NCI-H1694 (cell line): ENCODE measurements at regions not wholly inside any gene's neighbourhood (a gene's known extent, or its start where the extent isn't known, plus 50 kb on each side); places are given as distances from the start of the nearest gene placed in this dataset.
"Not testable (repeated sequence)": the region's sequence is repeated elsewhere in the genome, so short reads cannot be mapped to it uniquely, and the experiment has no call there.

Experiments used
- DNase-seq: peaks from one replicate; lab custom pipeline; 2025; lab: John Stamatoyannopoulos, UW

GRCh38 chr16:5761592-5761991, 664.0 kb upstream of the EEF2KMT start:
- no peak for DNase-seq

GRCh38 chr16:5758281-5758680, 660.7 kb upstream of the EEF2KMT start:
- DNase-seq, result no peak

GRCh38 chr16:5756969-5757368, 659.4 kb upstream of the EEF2KMT start:
- no peak for DNase-seq

- no peak for DNase-seq
Measured at GRCh38 chr16:5753381-5753780, 655.8 kb upstream of the EEF2KMT start.

- DNase-seq, result no peak
Measured at GRCh38 chr16:5751216-5751615, 653.6 kb upstream of the EEF2KMT start.

- not testable (repeated sequence) for DNase-seq
Measured at GRCh38 chr16:5750439-5750838, 652.8 kb upstream of the EEF2KMT start.

GRCh38 chr16:5738586-5738985, 641.0 kb upstream of the EEF2KMT start:
- no peak for DNase-seq

- DNase-seq, result no peak
Measured at GRCh38 chr16:5736209-5736930, 638.8 kb upstream of the EEF2KMT start.

GRCh38 chr16:5735444-5735843, 637.8 kb upstream of the EEF2KMT start:
- DNase-seq, result no peak

- DNase-seq, result no peak
Measured at GRCh38 chr16:5730783-5731182, 633.2 kb upstream of the EEF2KMT start.

GRCh38 chr16:5722116-5722619, 624.6 kb upstream of the EEF2KMT start:
- DNase-seq, result no peak

GRCh38 chr16:5715155-5715554, 617.6 kb upstream of the EEF2KMT start:
- no peak for DNase-seq

- DNase-seq, result no peak
Measured at GRCh38 chr16:5709889-5710288, 612.3 kb upstream of the EEF2KMT start.

- no peak for DNase-seq
Measured at GRCh38 chr16:5706211-5706610, 608.6 kb upstream of the EEF2KMT start.

- no peak for DNase-seq
Measured at GRCh38 chr16:5704271-5704670, 606.7 kb upstream of the EEF2KMT start.

GRCh38 chr16:5693426-5693825, 595.8 kb upstream of the EEF2KMT start:
- no peak for DNase-seq

- DNase-seq, result no peak
Measured at GRCh38 chr16:5681966-5682365, 584.4 kb upstream of the EEF2KMT start.

- DNase-seq, result no peak
Measured at GRCh38 chr16:5678371-5678770, 580.8 kb upstream of the EEF2KMT start.

GRCh38 chr16:5671421-5671820, 573.8 kb upstream of the EEF2KMT start:
- DNase-seq, result no peak

- no peak for DNase-seq
Measured at GRCh38 chr16:5670198-5670597, 572.6 kb upstream of the EEF2KMT start.

GRCh38 chr16:5668553-5668952, 571.0 kb upstream of the EEF2KMT start:
- DNase-seq, result no peak

GRCh38 chr16:5665834-5666233, 568.2 kb upstream of the EEF2KMT start:
- no peak for DNase-seq

- DNase-seq, result no peak
Measured at GRCh38 chr16:5653789-5654188, 556.2 kb upstream of the EEF2KMT start.

GRCh38 chr16:5653041-5653440, 555.4 kb upstream of the EEF2KMT start:
- DNase-seq, result no peak
